HG02943 (cell line): ENCODE measurements at regions not wholly inside any gene's neighbourhood (a gene's known extent, or its start where the extent isn't known, plus 50 kb on each side); places are given as distances from the start of the nearest gene placed in this dataset.

Experiments
- ATAC-seq: cut with Tn5 transposase; IDR thresholded peaks from one replicate; pipeline ENCODE4 v1.9.1; 2021; ENCODE audit warnings: mild to moderate bottlenecking, low read depth, moderate library complexity; ENCODE audit not compliant: unreplicated experiment

GRCh38 chr4:123786920-123787319 is 390.3 kb downstream of the SPRY1 start:
- no peak for ATAC-seq

GRCh38 chr4:123787512-123788080 is 391.0 kb downstream of the SPRY1 start:
- ATAC-seq = no peak

- no peak for ATAC-seq
Measured at GRCh38 chr4:123788577-123788976, 392.0 kb downstream of the SPRY1 start.

- no peak for ATAC-seq
Measured at GRCh38 chr4:123790681-123791080, 394.1 kb downstream of the SPRY1 start.

GRCh38 chr4:123802082-123802645 is 405.6 kb downstream of the SPRY1 start:
- no peak for ATAC-seq

- no peak for ATAC-seq
Measured at GRCh38 chr4:123802933-123803332, 406.3 kb downstream of the SPRY1 start.

- ATAC-seq = no peak
Measured at GRCh38 chr4:123804196-123804721, 407.7 kb downstream of the SPRY1 start.

- ATAC-seq = no peak
Measured at GRCh38 chr4:123806056-123806455, 409.5 kb downstream of the SPRY1 start.

GRCh38 chr4:123807187-123807586 is 410.6 kb downstream of the SPRY1 start:
- no peak for ATAC-seq

GRCh38 chr4:123807866-123808265 is 411.3 kb downstream of the SPRY1 start:
- ATAC-seq = no peak

GRCh38 chr4:123809864-123810263 is 413.3 kb downstream of the SPRY1 start:
- no peak for ATAC-seq

GRCh38 chr4:123812066-123812390 is 415.4 kb downstream of the SPRY1 start:
- no peak for ATAC-seq

GRCh38 chr4:123813901-123814300 is 417.3 kb downstream of the SPRY1 start:
- no peak for ATAC-seq

- ATAC-seq = no peak
Measured at GRCh38 chr4:123816462-123816861, 419.9 kb downstream of the SPRY1 start.

GRCh38 chr4:123817025-123817688 is 420.6 kb downstream of the SPRY1 start:
- no peak for ATAC-seq

- no peak for ATAC-seq
Measured at GRCh38 chr4:123819362-123820035, 422.9 kb downstream of the SPRY1 start.

GRCh38 chr4:123821861-123822260 is 425.3 kb downstream of the SPRY1 start:
- ATAC-seq = no peak

GRCh38 chr4:123822353-123822752 is 425.8 kb downstream of the SPRY1 start:
- ATAC-seq = no peak

GRCh38 chr4:123823244-123823643 is 426.6 kb downstream of the SPRY1 start:
- no peak for ATAC-seq

- ATAC-seq = no peak
Measured at GRCh38 chr4:123824524-123824923, 427.9 kb downstream of the SPRY1 start.

GRCh38 chr4:123825596-123826291 is 429.1 kb downstream of the SPRY1 start:
- no peak for ATAC-seq
